KMS-11 (cell line): ENCODE measurements at regions not wholly inside any gene's neighbourhood (a gene's known extent, or its start where the extent isn't known, plus 50 kb on each side); places are given as distances from the start of the nearest gene placed in this dataset.

Experiments
- H2AFZ ChIP-seq: fragments of 200-600 bp; sonication (generic); 2 replicates; pipeline ENCODE4 v1.6.1; 2016; ENCODE audit warnings: antibody characterized with exemption, mixed run types, low read depth
- H3K27ac ChIP-seq: fragments of 200-600 bp; sonication (generic); 2 replicates; pipeline ENCODE4 v1.6.1; 2016; ENCODE audit warnings: mild to moderate bottlenecking, mixed run types
- H3K27me3 ChIP-seq: fragments of 200-600 bp; sonication (generic); 2 replicates; pipeline ENCODE4 v1.6.1; 2017; ENCODE audit warnings: mild to moderate bottlenecking, low read depth, mixed run types, moderate library complexity; ENCODE audit not compliant: insufficient read depth
- H3K36me3 ChIP-seq: fragments of 200-600 bp; sonication (generic); 2 replicates; pipeline ENCODE4 v1.6.1; 2017; ENCODE audit warnings: mild to moderate bottlenecking, mixed run types; ENCODE audit not compliant: insufficient read depth
- H3K4me1 ChIP-seq: fragments of 200-600 bp; sonication (generic); 2 replicates; pipeline ENCODE4 v1.6.1; 2016; ENCODE audit warnings: mild to moderate bottlenecking, low read depth, mixed run types; ENCODE audit not compliant: poor library complexity, severe bottlenecking
- H3K4me2 ChIP-seq: fragments of 200-600 bp; sonication (generic); 2 replicates; pipeline ENCODE4 v1.7.0; 2016; ENCODE audit warnings: mild to moderate bottlenecking, mixed run types
- H3K4me3 ChIP-seq: fragments of 200-600 bp; sonication (generic); IDR thresholded peaks from 2 replicates; pipeline ENCODE4 v1.6.1; 2017; ENCODE audit warnings: low read depth, low read length, mixed read lengths; ENCODE audit not compliant: insufficient read depth
- H3K79me2 ChIP-seq: fragments of 200-600 bp; sonication (generic); 2 replicates; pipeline ENCODE4 v1.6.1; 2016; ENCODE audit warnings: low read depth, mixed run types; ENCODE audit not compliant: insufficient read depth
- H3K9ac ChIP-seq: fragments of 200-600 bp; sonication (generic); 2 replicates; pipeline ENCODE4 v1.6.1; 2016; ENCODE audit warnings: mild to moderate bottlenecking, mixed run types
- H4K20me1 ChIP-seq: fragments of 200-600 bp; sonication (generic); 2 replicates; pipeline ENCODE4 v1.6.1; 2016; ENCODE audit warnings: mild to moderate bottlenecking, mixed run types; ENCODE audit not compliant: insufficient read depth
- CTCF ChIP-seq: fragments of 200-600 bp; sonication (generic); conservative IDR thresholded peaks from 2 replicates; pipeline ENCODE4 v1.6.1; 2017; ENCODE audit warnings: low read depth, mild to moderate bottlenecking, antibody characterized with exemption, low read length, moderate library complexity, mixed read lengths

GRCh38 chr13:84865783-84866221 is 933.4 kb downstream of the SLITRK6 start:
- Histone ChIP-seq H3K9ac (no peak overlapping the region), H3K4me1 (no peaks in the 10 kb centered on the region), H4K20me1 (no peaks in the 10 kb centered on the region), H3K79me2 (no peaks in the 10 kb centered on the region), H3K36me3 (no peaks in the 10 kb centered on the region), H3K4me2 (no peak overlapping the region), H3K4me3 (no peak overlapping the region), H2AFZ (no peak overlapping the region), H3K27ac (no peak overlapping the region), H3K27me3 (no peaks in the 10 kb centered on the region)
- TF ChIP-seq CTCF: no peak

- H3K27ac ChIP-seq: no peak overlapping the region
- no peaks in the 10 kb centered on the region for H4K20me1 ChIP-seq
- H2AFZ ChIP-seq: no peak overlapping the region
- H3K4me3 ChIP-seq: no peak overlapping the region
- H3K27me3 ChIP-seq: no peaks in the 10 kb centered on the region
- H3K4me1 ChIP-seq: no peaks in the 10 kb centered on the region
- no peak for TF ChIP-seq CTCF
- H3K4me2 ChIP-seq: no peak overlapping the region
- H3K79me2 ChIP-seq: no peaks in the 10 kb centered on the region
- H3K9ac ChIP-seq: no peak overlapping the region
- H3K36me3 ChIP-seq: no peaks in the 10 kb centered on the region
Observed at GRCh38 chr13:84864341-84864740, 934.9 kb downstream of the SLITRK6 start.

GRCh38 chr13:84847107-84847506 is 952.1 kb downstream of the SLITRK6 start:
- H3K4me1 ChIP-seq: no peaks in the 10 kb centered on the region
- H3K4me3 ChIP-seq: no peak overlapping the region
- no peak overlapping the region for H3K4me2 ChIP-seq
- H4K20me1 ChIP-seq: no peaks in the 10 kb centered on the region
- no peaks in the 10 kb centered on the region for H3K79me2 ChIP-seq
- H3K27ac ChIP-seq: no peak overlapping the region
- no peaks in the 10 kb centered on the region for H3K36me3 ChIP-seq
- TF ChIP-seq CTCF: no peak
- H3K27me3 ChIP-seq: no peaks in the 10 kb centered on the region
- no peak overlapping the region for H2AFZ ChIP-seq
- no peak overlapping the region for H3K9ac ChIP-seq

- Histone ChIP-seq H3K36me3 (no peaks in the 10 kb centered on the region), H3K4me3 (no peak overlapping the region), H3K9ac (no peak overlapping the region), H4K20me1 (no peaks in the 10 kb centered on the region), H3K27ac (no peak overlapping the region), H2AFZ (no peak overlapping the region), H3K4me1 (no peaks in the 10 kb centered on the region), H3K79me2 (no peaks in the 10 kb centered on the region), H3K27me3 (no peaks in the 10 kb centered on the region), H3K4me2 (no peak overlapping the region)
- TF ChIP-seq CTCF: no peak
Observed at GRCh38 chr13:84845907-84846619, 953.2 kb downstream of the SLITRK6 start.
